MCF 10A (cell line): ENCODE measurements at regions not wholly inside any gene's neighbourhood (a gene's known extent, or its start where the extent isn't known, plus 50 kb on each side); places are given as distances from the start of the nearest gene placed in this dataset.

Source experiments
- BruUV-seq: library from RNA; stranded (reverse); fragments of 400-500 nt; replicated peaks from 2 replicates; lab custom pipeline; 2021; lab: Mats Ljungman, UMichigan
- CTCF ChIA-PET: fragments of 300-600 bp; sonication (Branson Sonifier 250); formaldehyde crosslinking; extraction: SDS; loops from one replicate; lab custom pipeline; 2021; ENCODE audit warnings: antibody characterized with exemption, inconsistent platforms; lab: Yijun Ruan, JAX
- POLR2A ChIA-PET: fragments of 300-600, 350-650 bp; sonication (Branson Sonifier 250); formaldehyde crosslinking; extraction: SDS; loops from one replicate; lab custom pipeline; 2020; ENCODE audit warnings: antibody characterized with exemption, inconsistent platforms; lab: Yijun Ruan, JAX
- DNase-seq: peaks from one replicate; pipeline ENCODE4 v3.0.0-alpha.2; 2018; ENCODE audit not compliant: unreplicated experiment
- H3K27ac Mint-ChIP-seq: one replicate; pipeline ENCODE4 v1.8.0; 2022; ENCODE audit warnings: mild to moderate bottlenecking, low read depth, mixed read lengths; ENCODE audit not compliant: unreplicated experiment
- H3K27me3 Mint-ChIP-seq: one replicate; pipeline ENCODE4 v1.8.0; 2022; ENCODE audit warnings: mixed read lengths; ENCODE audit not compliant: insufficient read depth, unreplicated experiment
- H3K36me3 Mint-ChIP-seq: one replicate; pipeline ENCODE4 v1.8.0; 2022; ENCODE audit warnings: mild to moderate bottlenecking, moderate library complexity, mixed read lengths; ENCODE audit not compliant: insufficient read depth, unreplicated experiment
- H3K4me1 Mint-ChIP-seq: one replicate; pipeline ENCODE4 v1.8.0; 2022; ENCODE audit warnings: mixed read lengths; ENCODE audit not compliant: insufficient read depth, unreplicated experiment
- H3K4me3 Mint-ChIP-seq: one replicate; pipeline ENCODE4 v1.8.0; 2022; ENCODE audit warnings: mild to moderate bottlenecking, moderate library complexity, mixed read lengths; ENCODE audit not compliant: unreplicated experiment
- H3K9me3 Mint-ChIP-seq: one replicate; pipeline ENCODE4 v1.8.0; 2022; ENCODE audit warnings: mixed read lengths; ENCODE audit not compliant: unreplicated experiment
- CTCF ChIP-seq: fragments of 200-600 bp; IDR thresholded peaks from one replicate; pipeline ENCODE4 v1.8.0; 2022; ENCODE audit warnings: antibody characterized with exemption, mild to moderate bottlenecking; ENCODE audit not compliant: unreplicated experiment
- intact Hi-C: fragments of 100-400 bp; cut with micrococcal nuclease; formaldehyde crosslinking; loops from 2 replicates; pipeline ENCODE4 v1.14.1; 2022

- TF ChIP-seq CTCF: no peak
- CTCF ChIA-PET: no interaction called here
- POLR2A ChIA-PET: interaction anchor here (0.6 kb wide), 1 partner anchor 55 kb away, joined by 3 read pairs; no protein-coding TSS in a partner anchor
- no peak overlapping the region for H3K27ac Mint-ChIP-seq
- intact Hi-C loops: no loop called here
- no peak for DNase-seq
- no peaks in the 10 kb centered on the region for H3K9me3 Mint-ChIP-seq
- H3K4me3 Mint-ChIP-seq: no peak overlapping the region
- H3K36me3 Mint-ChIP-seq: no peaks in the 10 kb centered on the region
- no TSS peak for BruUV-seq
- H3K4me1 Mint-ChIP-seq: peaks cover 11% of the 10 kb centered on the region
- H3K27me3 Mint-ChIP-seq: no peaks in the 10 kb centered on the region
Measured at GRCh38 chr15:39459548-39459947, 121.3 kb upstream of the THBS1 start.

GRCh38 chr15:39460748-39461147 is 120.1 kb upstream of the THBS1 start:
- no peak for TF ChIP-seq CTCF
- no TSS peak for BruUV-seq
- intact Hi-C loops: no loop called here
- Mint-ChIP-seq H3K4me1 (peaks cover 3% of the 10 kb centered on the region), H3K27ac (no peak overlapping the region), H3K36me3 (no peaks in the 10 kb centered on the region), H3K9me3 (no peaks in the 10 kb centered on the region), H3K4me3 (no peak overlapping the region), H3K27me3 (no peaks in the 10 kb centered on the region)
- DNase-seq: no peak
- ChIA-PET CTCF (interaction anchor here (1.4 kb wide), 1 partner anchor 16 kb away, joined by 3 read pairs; no protein-coding TSS in a partner anchor), POLR2A (interaction anchor here (0.8 kb wide), 1 partner anchor 42 kb away, joined by 4 read pairs; no protein-coding TSS in a partner anchor)

GRCh38 chr15:39461536-39462130 is 119.2 kb upstream of the THBS1 start:
- no peak overlapping the region for H3K4me3 Mint-ChIP-seq
- H3K9me3 Mint-ChIP-seq: no peaks in the 10 kb centered on the region
- no peaks in the 10 kb centered on the region for H3K36me3 Mint-ChIP-seq
- POLR2A ChIA-PET: interaction anchor here (0.6 kb wide), 1 partner anchor 214 kb away, joined by 3 read pairs; no protein-coding TSS in a partner anchor
- DNase-seq: no peak
- intact Hi-C loops: no loop called here
- BruUV-seq: no TSS peak
- H3K27ac Mint-ChIP-seq: no peak overlapping the region
- H3K27me3 Mint-ChIP-seq: no peaks in the 10 kb centered on the region
- no peaks in the 10 kb centered on the region for H3K4me1 Mint-ChIP-seq
- no peak for TF ChIP-seq CTCF
- CTCF ChIA-PET: interaction anchor here (1.4 kb wide), 1 partner anchor 15 kb away, joined by 3 read pairs; no protein-coding TSS in a partner anchor

- Mint-ChIP-seq H3K36me3 (no peaks in the 10 kb centered on the region), H3K27ac (no peak overlapping the region), H3K9me3 (no peaks in the 10 kb centered on the region), H3K27me3 (no peaks in the 10 kb centered on the region), H3K4me1 (no peaks in the 10 kb centered on the region), H3K4me3 (no peak overlapping the region)
- BruUV-seq: no TSS peak
- intact Hi-C loops: no loop called here
- POLR2A ChIA-PET: interaction anchor here (0.7 kb wide), 2 partner anchors 48 to 72 kb away, joined by 3 read pairs; no protein-coding TSS in a partner anchor
- TF ChIP-seq CTCF: no peak
- DNase-seq: peak; percentile 21
- CTCF ChIA-PET: interaction anchor here (0.6 to 1.1 kb wide), 3 partner anchors 13 to 294 kb away, joined by 3 read pairs; no protein-coding TSS in a partner anchor
Measured at GRCh38 chr15:39462691-39463090, 118.2 kb upstream of the THBS1 start.
